ENCODE measurements at regions not wholly inside any gene's neighbourhood (a gene's known extent, or its start where the extent isn't known, plus 50 kb on each side); places are given as distances from the start of the nearest gene placed in this dataset.

DNA sequence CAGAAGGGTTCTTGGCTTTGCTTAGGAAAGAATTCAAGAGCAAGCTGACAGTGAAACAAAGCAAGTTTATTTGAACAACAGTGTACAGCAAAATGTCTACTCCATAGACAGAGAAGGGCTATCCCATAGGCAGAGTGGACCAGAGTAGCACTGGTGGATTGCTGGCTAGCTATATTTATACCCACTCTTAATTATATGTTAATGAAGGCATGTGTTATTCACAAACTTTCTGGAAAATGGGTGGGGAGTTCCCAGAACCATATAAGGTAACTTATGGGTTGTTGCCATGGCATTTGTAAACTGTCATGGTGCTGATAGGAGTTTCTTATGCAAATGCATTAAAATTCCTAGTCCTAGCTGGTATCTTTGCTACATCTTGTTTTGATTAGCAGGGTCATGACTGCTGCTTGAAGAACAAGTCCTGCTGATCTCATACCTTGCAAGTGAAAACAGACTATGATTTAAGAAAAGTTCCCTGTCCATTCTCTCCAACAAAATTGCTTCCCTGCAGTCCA is 330.5 kb downstream of the BUD13 start:
- no peak for DNase-seq (ENCODE audit: low read depth in 2 of 2)

DNA sequence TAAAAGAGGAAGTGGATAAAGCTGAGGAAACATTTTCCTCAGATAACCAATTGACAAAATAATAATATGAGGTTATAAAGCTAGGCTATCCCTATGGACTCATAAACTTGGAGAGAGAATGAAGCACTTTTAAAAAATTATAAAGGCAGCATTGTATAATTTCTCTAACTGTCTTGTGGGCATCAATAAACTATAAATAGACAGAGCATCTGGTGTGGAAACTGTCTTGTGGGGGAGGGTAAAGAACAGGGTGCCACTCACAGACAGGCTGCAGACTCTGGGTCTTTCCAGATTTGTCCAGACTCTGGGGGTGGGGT is 333.5 kb downstream of the BUD13 start:
- no peak for DNase-seq (ENCODE audit: low read depth in 2 of 2)

DNA sequence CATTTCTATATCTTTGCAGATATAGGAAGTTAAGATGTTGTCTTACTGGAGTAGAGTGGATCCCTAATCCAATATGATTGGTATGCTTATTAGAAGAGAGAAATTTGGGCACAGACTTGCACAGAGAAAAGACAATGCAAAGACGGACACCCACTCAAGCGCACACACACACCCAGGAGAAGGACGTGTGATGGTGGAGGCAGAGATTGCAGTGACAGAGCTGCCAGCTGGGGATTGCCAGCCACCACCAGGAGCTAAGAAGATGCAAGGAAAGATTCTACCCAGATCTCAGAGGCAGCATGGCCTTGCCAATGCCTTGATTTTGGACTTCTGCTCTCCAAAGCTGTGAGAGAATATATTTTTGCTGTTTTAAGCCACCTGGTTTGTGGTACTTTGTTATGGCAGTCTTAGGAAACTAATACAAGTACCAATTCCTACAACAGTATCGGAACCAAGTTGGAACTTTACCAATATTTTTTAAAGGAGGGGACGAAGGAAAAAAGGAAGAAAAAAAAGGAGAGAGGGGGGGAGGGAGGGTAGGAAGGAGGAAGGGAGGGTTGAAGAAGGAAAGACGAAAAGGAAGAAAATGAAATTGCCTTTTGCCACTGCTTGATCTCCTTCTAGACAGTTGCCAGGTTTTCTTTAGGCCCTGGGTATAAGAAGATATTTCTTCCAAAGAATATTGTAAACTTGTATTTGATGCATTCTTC is 334.0 kb downstream of the BUD13 start:
- no peak for DNase-seq (ENCODE audit: low read depth in 2 of 2)

DNA sequence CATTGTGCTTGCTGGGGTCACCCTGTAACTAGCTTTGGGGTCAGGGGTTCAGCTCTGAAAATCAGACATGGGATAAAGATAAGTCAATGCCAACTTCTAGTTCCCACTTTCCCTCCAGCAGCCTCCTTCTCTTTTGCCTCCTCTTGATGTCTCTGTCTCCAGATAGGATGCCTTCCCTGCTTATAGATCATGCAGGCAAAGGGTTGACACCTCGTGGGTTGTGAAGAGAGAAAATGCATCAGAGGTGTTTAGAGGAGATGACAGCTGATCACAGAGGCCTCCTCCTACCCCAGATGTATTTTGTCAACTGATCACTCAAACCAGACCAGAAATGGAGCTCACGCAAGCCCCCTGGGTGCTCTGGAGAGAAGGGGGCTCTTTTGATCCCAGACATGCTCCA is 337.8 kb downstream of the BUD13 start:
- no peak for DNase-seq (ENCODE audit: low read depth in 2 of 2)

DNA sequence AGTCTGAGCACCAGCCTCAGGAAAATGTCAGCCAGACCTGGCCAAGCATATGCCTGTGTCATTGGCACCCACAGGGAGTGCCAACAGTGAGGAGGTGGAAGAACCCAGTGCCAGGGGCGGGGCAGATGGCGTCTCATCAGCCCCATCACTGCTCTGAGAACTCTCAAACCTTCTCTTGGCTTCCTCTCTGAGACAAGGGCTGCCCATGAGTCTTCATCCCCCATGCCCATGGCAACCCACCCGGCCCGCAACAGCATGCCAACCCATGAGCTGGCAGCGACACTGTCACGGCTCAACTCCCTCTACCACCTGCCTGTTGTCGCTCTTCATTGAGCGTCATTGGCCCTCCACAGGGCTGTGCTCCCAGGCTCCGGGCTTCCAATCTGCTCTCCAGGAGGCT is 340.5 kb downstream of the BUD13 start:
- no peak for DNase-seq (ENCODE audit: low read depth in 2 of 2)

DNA sequence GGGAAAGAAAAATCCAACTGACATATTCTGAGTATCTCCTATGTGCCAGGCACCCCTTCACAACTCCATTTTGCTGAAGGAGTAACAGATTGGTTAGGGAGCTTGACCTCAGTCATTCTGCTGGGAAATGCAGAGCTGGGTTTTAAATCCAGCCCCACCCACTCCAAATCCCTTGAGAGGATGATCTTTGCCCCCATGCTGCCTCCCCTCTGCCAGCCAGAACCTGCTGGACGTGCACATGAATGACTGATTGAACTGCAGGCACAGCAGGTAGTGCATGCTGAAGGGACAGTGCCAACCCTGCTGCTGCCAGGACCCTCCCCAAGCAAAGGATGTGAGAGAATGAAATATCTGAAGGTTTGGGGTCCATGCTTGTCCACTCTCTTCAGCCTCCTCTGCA is 340.9 kb downstream of the BUD13 start:
- DNase-seq (ENCODE audit: low read depth in 2 of 2): no peak

DNA sequence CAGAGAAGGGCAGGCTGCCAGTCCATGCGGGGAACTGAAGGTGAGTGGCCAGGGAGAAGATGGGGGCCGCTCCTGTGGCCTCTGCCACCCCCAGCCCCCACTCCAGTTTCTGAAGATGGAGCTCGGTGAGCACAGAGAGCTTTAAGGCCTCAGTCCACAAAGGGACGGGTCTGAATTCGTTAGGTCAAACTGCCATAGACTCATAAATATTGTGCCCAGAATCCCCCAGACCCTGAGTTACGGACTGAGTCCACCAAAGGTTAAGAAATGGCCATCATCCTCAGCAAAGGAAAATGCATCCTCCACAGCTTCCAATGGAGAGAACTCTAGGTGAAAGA is 344.2 kb downstream of the BUD13 start:
- no peak for DNase-seq (ENCODE audit: low read depth in 2 of 2)

GRCh38 chr11:116427903-116428637 is 344.7 kb downstream of the BUD13 start:
- DNase-seq (ENCODE audit: low read depth in 2 of 2): no peak

DNA sequence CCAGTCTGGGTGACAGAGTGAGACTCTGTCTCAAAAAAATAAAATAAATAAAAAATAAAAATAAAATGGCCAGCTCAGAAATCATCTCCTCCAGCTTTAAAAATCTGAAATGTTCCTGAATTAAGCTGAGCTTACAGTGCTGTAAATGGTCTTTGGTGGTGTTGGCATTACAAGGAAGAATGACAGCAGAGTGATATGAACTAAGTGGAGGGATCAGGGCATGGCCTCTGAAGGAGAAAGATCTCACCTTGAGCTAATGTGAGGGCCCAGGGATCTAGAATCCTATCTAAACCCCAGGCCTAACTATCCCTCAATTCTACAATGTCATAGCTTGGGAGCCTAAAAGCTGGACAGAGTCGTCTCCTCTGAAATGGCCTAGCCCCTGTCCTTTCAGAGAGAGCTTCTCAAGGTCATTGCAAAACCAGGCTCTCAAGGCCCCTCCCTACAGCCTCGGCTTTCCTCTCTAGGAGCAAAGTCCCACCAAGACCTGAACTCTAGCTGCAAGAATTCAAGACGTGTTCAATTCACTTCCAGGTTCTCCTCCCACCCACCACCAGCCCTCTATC is 345.4 kb downstream of the BUD13 start:
- no peak for DNase-seq (ENCODE audit: low read depth in 2 of 2)

GRCh38 chr11:116426761-116427160 is 346.0 kb downstream of the BUD13 start:
- no peak for DNase-seq (ENCODE audit: low read depth in 2 of 2)

DNA sequence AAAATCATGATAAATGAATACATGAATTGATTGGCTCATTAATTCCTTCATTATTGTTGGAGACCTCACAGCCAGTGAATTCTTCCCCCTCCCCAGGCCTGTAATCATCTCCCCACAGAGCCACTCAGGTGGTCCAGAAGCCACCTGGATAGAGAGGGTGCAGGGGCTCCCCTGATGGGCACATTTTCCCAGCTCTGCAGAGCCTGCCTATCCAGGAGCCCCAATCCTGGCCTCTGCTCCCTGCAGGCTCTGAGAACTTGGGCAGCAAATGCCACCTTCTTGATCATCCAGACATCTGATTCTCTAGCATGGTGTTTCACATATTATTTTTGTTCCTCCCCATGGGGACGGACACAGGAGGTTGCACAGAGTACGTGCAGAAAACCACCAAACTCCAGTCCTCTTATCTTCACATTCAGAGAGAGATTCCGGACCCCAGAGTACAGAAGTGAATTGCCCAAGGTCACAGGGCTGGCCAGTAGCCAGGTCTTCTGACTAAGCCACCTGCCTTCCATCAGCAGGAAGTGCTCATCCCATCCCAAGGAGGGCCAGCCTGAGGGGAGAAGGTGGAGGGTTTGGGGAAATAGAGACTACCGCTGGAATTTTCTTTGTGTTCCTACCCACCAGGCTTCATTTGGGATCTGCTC is 348.0 kb downstream of the BUD13 start:
- DNase-seq (ENCODE audit: low read depth in 2 of 2): no peak

- DNase-seq (ENCODE audit: low read depth in 2 of 2): no peak
These were observed 349.7 kb downstream of the BUD13 start for GRCh38 chr11:116422956-116423600.

DNA sequence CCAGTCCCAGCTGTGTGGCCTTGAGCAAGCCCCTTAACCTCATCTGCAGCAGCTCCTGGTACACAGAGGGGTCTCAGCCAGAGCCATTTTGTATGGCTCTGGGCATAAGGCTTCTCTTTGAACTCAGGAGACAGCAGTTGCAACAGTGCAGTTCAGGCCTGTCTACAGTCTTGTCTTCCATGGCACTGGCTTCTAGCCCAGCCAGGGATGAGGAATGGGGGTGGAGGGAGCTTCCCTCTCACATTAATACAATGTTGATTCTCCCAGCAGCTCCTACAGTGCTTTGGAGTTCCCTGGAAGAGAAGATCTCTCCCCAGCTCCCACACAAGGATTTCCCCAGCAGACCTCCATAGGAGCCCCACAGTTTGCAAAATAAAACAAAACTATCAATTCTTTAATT is 350.2 kb downstream of the BUD13 start:
- DNase-seq (ENCODE audit: low read depth in 2 of 2): no peak

DNA sequence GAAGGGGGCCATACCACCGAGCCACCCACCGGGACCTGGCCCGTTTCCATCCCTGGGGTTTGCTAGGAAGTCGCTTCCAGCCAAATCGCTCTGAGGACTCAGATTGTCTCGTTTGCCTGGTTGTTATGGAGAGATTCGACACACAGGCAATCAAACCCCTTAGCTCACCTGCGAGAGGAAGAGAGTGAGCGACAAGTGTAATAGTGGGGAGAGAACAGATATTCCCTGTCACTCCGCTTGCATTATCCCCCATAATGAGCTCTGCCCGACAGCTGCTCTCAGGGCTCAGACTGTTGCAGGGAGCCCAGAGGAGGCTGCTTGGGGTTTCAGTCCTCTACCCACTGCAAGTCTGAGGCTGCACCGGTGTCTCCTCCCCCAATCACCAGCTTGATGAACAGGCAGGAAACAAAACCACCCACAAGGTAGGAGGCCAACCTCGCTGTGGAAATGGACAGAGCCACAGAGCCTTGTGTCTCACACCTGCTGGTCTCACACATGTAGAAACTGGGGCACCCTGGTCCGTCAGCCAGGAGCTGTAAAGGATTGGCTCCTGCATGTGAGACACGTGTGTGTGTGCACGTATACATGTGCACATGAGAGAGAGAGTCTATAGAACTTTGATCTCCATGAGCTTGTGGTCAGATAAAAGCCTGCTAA is 351.1 kb downstream of the BUD13 start:
- no peak for DNase-seq (ENCODE audit: low read depth in 2 of 2)

GRCh38 chr11:116420770-116421528 is 351.8 kb downstream of the BUD13 start:
- no peak for DNase-seq (ENCODE audit: low read depth in 2 of 2)

DNA sequence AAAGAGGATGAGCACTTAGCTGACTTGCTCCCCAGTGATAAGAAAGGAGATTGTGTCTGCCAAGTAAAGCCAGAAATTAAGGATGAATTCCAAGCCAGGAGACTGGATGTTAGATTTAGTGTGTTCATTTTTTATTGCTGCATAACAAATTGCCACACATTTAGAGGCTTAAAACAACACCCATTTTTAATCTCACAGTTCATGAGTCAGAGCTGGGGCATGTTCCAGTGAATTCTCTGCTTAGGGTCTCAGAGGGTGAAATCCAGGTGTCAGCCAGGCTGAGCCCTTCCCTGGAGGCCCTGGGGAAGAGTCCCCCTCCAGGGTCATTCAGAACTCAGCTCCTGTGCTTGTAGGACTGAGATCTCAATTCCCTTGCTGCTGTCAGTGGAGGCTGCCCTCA is 352.8 kb downstream of the BUD13 start:
- no peak for DNase-seq (ENCODE audit: low read depth in 2 of 2)

GRCh38 chr11:116418388-116419041 is 354.3 kb downstream of the BUD13 start:
- no peak for DNase-seq (ENCODE audit: low read depth in 2 of 2)

DNA sequence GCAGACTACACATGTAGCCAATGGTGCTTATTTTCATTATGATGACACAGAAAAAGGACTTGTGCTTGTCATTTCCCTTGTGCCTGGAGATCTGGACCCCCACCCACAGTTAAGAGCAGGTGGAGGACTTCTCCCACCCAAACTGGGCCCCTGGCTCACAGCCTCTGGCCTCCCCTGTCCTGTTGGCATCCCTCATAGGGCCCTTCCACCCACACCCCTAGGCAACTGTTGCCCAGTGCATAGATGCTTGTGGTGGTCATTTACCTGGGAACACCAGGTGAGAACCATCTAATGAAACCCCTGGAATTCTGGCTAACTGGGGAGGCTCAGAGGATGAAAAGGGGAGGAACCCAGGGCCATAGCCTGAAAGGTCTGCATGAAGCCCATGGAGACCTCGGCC is 355.9 kb downstream of the BUD13 start:
- DNase-seq (ENCODE audit: low read depth in 2 of 2): no peak

- DNase-seq (ENCODE audit: low read depth in 2 of 2): no peak
These were observed 357.7 kb downstream of the BUD13 start for GRCh38 chr11:116415095-116415494.

- no peak for DNase-seq (ENCODE audit: low read depth in 2 of 2)
These were observed 358.4 kb downstream of the BUD13 start for GRCh38 chr11:116414357-116414880.

Measured in stimulated activated CD4-positive, alpha-beta T cell treated with anti-CD3 and anti-CD28 coated beads, Interleukin-4, amount 100 ng/mL, for 48 hours (primary cell).